GM13977 (cell line): ENCODE measurements at regions not wholly inside any gene's neighbourhood (a gene's known extent, or its start where the extent isn't known, plus 50 kb on each side); places are given as distances from the start of the nearest gene placed in this dataset.

Source experiments
- DNase-seq: peaks from one replicate; pipeline ENCODE4 v3.0.0; 2012; ENCODE audit warnings: low spot score
- CTCF ChIP-seq: IDR thresholded peaks from 2 replicates; pipeline ENCODE4 v1.5.1; 2012; ENCODE audit warnings: mild to moderate bottlenecking, control low read depth; ENCODE audit not compliant: insufficient read depth; ENCODE audit errors: extremely low read depth, missing control alignments
- in situ Hi-C: fragments of 300-500 bp; cut with MboI; formaldehyde crosslinking; loops from one replicate; pipeline ENCODE4 v1.12.0; 2022; ENCODE audit warnings: low sequenced_read_pairs, low pct_unique_long_range_greater_than_20kb, mixed read lengths, inconsistent platforms; ENCODE audit not compliant: unreplicated experiment

GRCh38 chr10:78535716-78536218 lies 502.1 kb downstream of the RPS24 start:
- in situ Hi-C loops: no loop called here
- no peak for TF ChIP-seq CTCF
- DNase-seq: no peak

- in situ Hi-C loops: no loop called here
- no peak for TF ChIP-seq CTCF
These were observed 503.4 kb downstream of the RPS24 start for GRCh38 chr10:78537018-78537417.

GRCh38 chr10:78539247-78539766 lies 505.6 kb downstream of the RPS24 start:
- in situ Hi-C loops: no loop called here

More at GRCh38 chr10:78537018-78537417, 503.4 kb downstream of the RPS24 start:
- no peak for DNase-seq

GRCh38 chr10:78540355-78541076 lies 506.9 kb downstream of the RPS24 start:
- DNase-seq: no peak
- in situ Hi-C loops: no loop called here
- no peak for TF ChIP-seq CTCF

More at GRCh38 chr10:78539247-78539766, 505.6 kb downstream of the RPS24 start:
- TF ChIP-seq CTCF: no peak
- no peak for DNase-seq

- no peak for TF ChIP-seq CTCF
- DNase-seq: no peak
- in situ Hi-C loops: no loop called here
These were observed 507.9 kb downstream of the RPS24 start for GRCh38 chr10:78541481-78542140.

GRCh38 chr10:78542141-78542489 lies 508.5 kb downstream of the RPS24 start:
- no peak for DNase-seq
- no peak for TF ChIP-seq CTCF
- in situ Hi-C loops: no loop called here
